ENCODE measurements at regions not wholly inside any gene's neighbourhood (a gene's known extent, or its start where the extent isn't known, plus 50 kb on each side); places are given as distances from the start of the nearest gene placed in this dataset.

DNA sequence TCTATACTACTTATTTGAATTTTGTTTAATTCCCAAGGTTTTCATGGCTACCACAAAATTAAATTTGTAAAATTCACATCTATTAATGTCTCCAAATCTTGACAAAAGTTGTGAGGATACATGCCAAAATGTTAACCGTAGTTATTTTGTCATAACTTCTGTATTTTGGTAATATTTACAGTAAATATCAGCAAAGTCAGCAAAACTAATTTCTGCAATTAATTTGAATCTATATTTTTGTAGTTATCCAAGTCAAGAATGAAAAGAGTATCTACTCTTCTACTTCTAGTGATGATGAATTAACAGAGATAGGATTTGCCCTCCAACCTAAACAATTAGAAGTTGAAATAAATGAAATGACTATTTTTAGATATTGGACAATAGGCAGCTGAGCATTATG, 238.9 kb downstream of the CYP26B1 start:
- H3K4me1 ChIP-seq, result no peaks in the 10 kb centered on the region
- DNase-seq, result no peak
- intact Hi-C loops (cut with DNase I), result no loop called here
- no peaks in the 10 kb centered on the region for H3K9me3 ChIP-seq
- H3K27me3 ChIP-seq, result no peaks in the 10 kb centered on the region
- TF ChIP-seq CTCF (IDR thresholded peaks at IDR 0.05) (no peak), POLR2A (IDR thresholded peaks at IDR 0.05) (no peak)
- WGBS, 2 donors, result 91 to 96% methylated on average over 1 of the region's 1 CpG
- H3K27ac ChIP-seq, result no peak overlapping the region
- H3K36me3 ChIP-seq, result no peaks in the 10 kb centered on the region
- no peak overlapping the region for H3K4me3 ChIP-seq (replicated peaks in 1 of 3)

GRCh38 chr2:71907503-71907902, 240.2 kb downstream of the CYP26B1 start:
- TF ChIP-seq CTCF (IDR thresholded peaks at IDR 0.05), result no peak
- no peak for TF ChIP-seq POLR2A (IDR thresholded peaks at IDR 0.05)
- intact Hi-C loops (cut with DNase I), result no loop called here
- H3K36me3 ChIP-seq, result no peaks in the 10 kb centered on the region
- 84 to 89% methylated on average over 3 of the region's 3 CpGs for WGBS, 2 donors
- DNase-seq, result no peak
- no peaks in the 10 kb centered on the region for H3K4me1 ChIP-seq
- no peak overlapping the region for H3K27ac ChIP-seq
- no peaks in the 10 kb centered on the region for H3K27me3 ChIP-seq
- no peak overlapping the region for H3K4me3 ChIP-seq (replicated peaks in 1 of 3)
- H3K9me3 ChIP-seq, result no peaks in the 10 kb centered on the region

GRCh38 chr2:71906357-71906973, 241.2 kb downstream of the CYP26B1 start:
- WGBS, 2 donors, result 92 to 95% methylated on average over 2 of the region's 2 CpGs
- H3K9me3 ChIP-seq, result no peaks in the 10 kb centered on the region
- DNase-seq, result no peak
- no peaks in the 10 kb centered on the region for H3K4me1 ChIP-seq
- intact Hi-C loops (cut with DNase I), result no loop called here
- no peak overlapping the region for H3K27ac ChIP-seq
- no peaks in the 10 kb centered on the region for H3K27me3 ChIP-seq
- TF ChIP-seq CTCF (IDR thresholded peaks at IDR 0.05), result no peak
- TF ChIP-seq POLR2A (IDR thresholded peaks at IDR 0.05), result no peak
- no peak overlapping the region for H3K4me3 ChIP-seq (replicated peaks in 1 of 3)
- no peaks in the 10 kb centered on the region for H3K36me3 ChIP-seq

DNA sequence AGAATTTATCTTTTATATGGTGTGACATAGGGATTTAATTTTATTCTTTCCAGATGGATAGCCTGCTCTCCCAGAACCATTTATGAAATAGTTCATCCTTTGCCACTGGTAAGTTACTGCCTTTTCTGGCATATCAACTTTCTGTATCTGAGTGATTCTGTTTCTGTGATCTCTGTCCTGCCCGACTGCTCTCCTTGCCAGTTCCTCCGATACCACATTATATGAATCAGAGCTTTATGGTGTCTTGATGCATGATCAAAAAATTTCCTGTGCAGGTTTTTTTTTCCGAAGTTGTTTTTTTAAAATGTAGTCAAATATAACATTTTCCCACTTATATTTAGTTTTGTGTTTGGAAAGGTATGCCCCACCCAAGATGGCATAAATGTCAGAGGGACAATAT, 242.5 kb downstream of the CYP26B1 start:
- no peaks in the 10 kb centered on the region for H3K4me1 ChIP-seq
- no peaks in the 10 kb centered on the region for H3K9me3 ChIP-seq
- no peak overlapping the region for H3K27ac ChIP-seq
- TF ChIP-seq CTCF (IDR thresholded peaks at IDR 0.05) (no peak), POLR2A (IDR thresholded peaks at IDR 0.05) (no peak)
- no peaks in the 10 kb centered on the region for H3K27me3 ChIP-seq
- H3K36me3 ChIP-seq, result no peaks in the 10 kb centered on the region
- intact Hi-C loops (cut with DNase I), result no loop called here
- no peak for DNase-seq
- 86 to 90% methylated on average over 3 of the region's 3 CpGs for WGBS, 2 donors
- no peak overlapping the region for H3K4me3 ChIP-seq (replicated peaks in 1 of 3)

- H3K27me3 ChIP-seq, result no peaks in the 10 kb centered on the region
- intact Hi-C loops (cut with DNase I), result no loop called here
- no peaks in the 10 kb centered on the region for H3K9me3 ChIP-seq
- H3K36me3 ChIP-seq, result no peaks in the 10 kb centered on the region
- 92 to 99% methylated on average over 1 of the region's 1 CpG for WGBS, 2 donors
- H3K4me3 ChIP-seq (replicated peaks in 1 of 3), result no peak overlapping the region
- no peaks in the 10 kb centered on the region for H3K4me1 ChIP-seq
- no peak overlapping the region for H3K27ac ChIP-seq
- no peak for DNase-seq
- TF ChIP-seq POLR2A (IDR thresholded peaks at IDR 0.05) (no peak), CTCF (IDR thresholded peaks at IDR 0.05) (no peak)
Measured at GRCh38 chr2:71903841-71904240, 243.8 kb downstream of the CYP26B1 start.
